Neural crest cell (in vitro differentiated cells): ENCODE measurements at regions not wholly inside any gene's neighbourhood (a gene's known extent, or its start where the extent isn't known, plus 50 kb on each side); places are given as distances from the start of the nearest gene placed in this dataset.

Source experiments
- DNase-seq: peaks from one replicate; pipeline ENCODE4 v3.0.0; 2021; ENCODE audit warnings: low read depth, mixed read lengths, low spot score
- H3K27ac Mint-ChIP-seq: one replicate; pipeline ENCODE4 v1.8.0; 2021; ENCODE audit warnings: mild to moderate bottlenecking, mixed read lengths; ENCODE audit not compliant: unreplicated experiment
- H3K27me3 Mint-ChIP-seq: 2 replicates; pipeline ENCODE4 v1.8.0; 2021; ENCODE audit warnings: low read depth, mild to moderate bottlenecking, mixed read lengths
- H3K36me3 Mint-ChIP-seq: 2 replicates; pipeline ENCODE4 v1.8.0; 2021; ENCODE audit warnings: low read depth, mild to moderate bottlenecking, mixed read lengths
- H3K4me1 Mint-ChIP-seq: 2 replicates; pipeline ENCODE4 v1.8.0; 2021; ENCODE audit warnings: mixed read lengths
- H3K4me3 Mint-ChIP-seq: one replicate; pipeline ENCODE4 v1.8.0; 2021; ENCODE audit warnings: mild to moderate bottlenecking, mixed read lengths
- H3K9me3 Mint-ChIP-seq: 2 replicates; pipeline ENCODE4 v1.8.0; 2021; ENCODE audit warnings: mixed read lengths
- TF ChIP-seq, protein P1 (sequence below): fragments of 200-600 bp; sonication (generic); conservative IDR thresholded peaks from 2 replicates; pipeline ENCODE4 v1.5.0; 2021; ENCODE audit warnings: antibody characterized with exemption, mild to moderate bottlenecking

- TF ChIP-seq, protein P1, sequence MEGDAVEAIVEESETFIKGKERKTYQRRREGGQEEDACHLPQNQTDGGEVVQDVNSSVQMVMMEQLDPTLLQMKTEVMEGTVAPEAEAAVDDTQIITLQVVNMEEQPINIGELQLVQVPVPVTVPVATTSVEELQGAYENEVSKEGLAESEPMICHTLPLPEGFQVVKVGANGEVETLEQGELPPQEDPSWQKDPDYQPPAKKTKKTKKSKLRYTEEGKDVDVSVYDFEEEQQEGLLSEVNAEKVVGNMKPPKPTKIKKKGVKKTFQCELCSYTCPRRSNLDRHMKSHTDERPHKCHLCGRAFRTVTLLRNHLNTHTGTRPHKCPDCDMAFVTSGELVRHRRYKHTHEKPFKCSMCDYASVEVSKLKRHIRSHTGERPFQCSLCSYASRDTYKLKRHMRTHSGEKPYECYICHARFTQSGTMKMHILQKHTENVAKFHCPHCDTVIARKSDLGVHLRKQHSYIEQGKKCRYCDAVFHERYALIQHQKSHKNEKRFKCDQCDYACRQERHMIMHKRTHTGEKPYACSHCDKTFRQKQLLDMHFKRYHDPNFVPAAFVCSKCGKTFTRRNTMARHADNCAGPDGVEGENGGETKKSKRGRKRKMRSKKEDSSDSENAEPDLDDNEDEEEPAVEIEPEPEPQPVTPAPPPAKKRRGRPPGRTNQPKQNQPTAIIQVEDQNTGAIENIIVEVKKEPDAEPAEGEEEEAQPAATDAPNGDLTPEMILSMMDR = no peak
- Mint-ChIP-seq H3K4me1 (no peaks in the 10 kb centered on the region), H3K4me3 (no peak overlapping the region), H3K27me3 (no peaks in the 10 kb centered on the region), H3K9me3 (no peaks in the 10 kb centered on the region), H3K27ac (no peak overlapping the region), H3K36me3 (no peaks in the 10 kb centered on the region)
- no peak for DNase-seq
Observed at GRCh38 chr5:91850031-91850430, 466.9 kb upstream of the ARRDC3 start.

- TF ChIP-seq, protein P1 = no peak
- Mint-ChIP-seq H3K4me3 (no peak overlapping the region), H3K4me1 (no peaks in the 10 kb centered on the region), H3K27me3 (no peaks in the 10 kb centered on the region), H3K36me3 (no peaks in the 10 kb centered on the region), H3K27ac (no peak overlapping the region), H3K9me3 (no peaks in the 10 kb centered on the region)
- no peak for DNase-seq
Observed at GRCh38 chr5:91849069-91849468, 466.0 kb upstream of the ARRDC3 start.

GRCh38 chr5:91848453-91848852, 465.3 kb upstream of the ARRDC3 start:
- H3K9me3 Mint-ChIP-seq = no peaks in the 10 kb centered on the region
- H3K4me3 Mint-ChIP-seq = no peak overlapping the region
- H3K4me1 Mint-ChIP-seq = no peaks in the 10 kb centered on the region
- no peak for DNase-seq
- no peak overlapping the region for H3K27ac Mint-ChIP-seq
- no peaks in the 10 kb centered on the region for H3K27me3 Mint-ChIP-seq
- TF ChIP-seq, protein P1 = no peak
- no peaks in the 10 kb centered on the region for H3K36me3 Mint-ChIP-seq

GRCh38 chr5:91841423-91841822, 458.3 kb upstream of the ARRDC3 start:
- Mint-ChIP-seq H3K9me3 (no peaks in the 10 kb centered on the region), H3K36me3 (no peaks in the 10 kb centered on the region), H3K4me1 (no peaks in the 10 kb centered on the region), H3K27me3 (no peaks in the 10 kb centered on the region), H3K27ac (no peak overlapping the region), H3K4me3 (no peak overlapping the region)
- no peak for DNase-seq
- TF ChIP-seq, protein P1 = no peak

DNA sequence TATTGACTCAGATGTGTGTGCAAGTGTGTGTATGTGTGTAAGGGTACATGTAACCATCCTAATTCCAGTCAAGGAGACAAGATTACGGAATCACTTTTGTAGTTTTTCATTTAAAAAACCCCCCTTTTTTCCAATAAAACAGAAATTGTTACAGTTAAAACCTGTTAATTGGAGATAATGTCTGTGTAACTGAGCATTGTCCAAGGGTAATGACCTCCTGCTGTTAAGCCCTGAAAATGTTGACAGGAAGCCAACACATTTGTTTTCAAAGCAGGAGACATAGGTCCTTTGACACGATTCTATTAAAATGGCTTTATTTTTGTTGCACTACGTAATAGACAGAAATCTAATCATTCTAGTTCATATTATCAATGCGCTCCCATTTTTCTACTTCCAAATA, 457.3 kb upstream of the ARRDC3 start:
- no peak for DNase-seq
- H3K36me3 Mint-ChIP-seq = no peaks in the 10 kb centered on the region
- TF ChIP-seq, protein P1 = no peak
- H3K27ac Mint-ChIP-seq = no peak overlapping the region
- H3K27me3 Mint-ChIP-seq = no peaks in the 10 kb centered on the region
- no peak overlapping the region for H3K4me3 Mint-ChIP-seq
- H3K4me1 Mint-ChIP-seq = no peaks in the 10 kb centered on the region
- H3K9me3 Mint-ChIP-seq = no peaks in the 10 kb centered on the region

GRCh38 chr5:91839721-91840120, 456.6 kb upstream of the ARRDC3 start:
- Mint-ChIP-seq H3K27ac (no peak overlapping the region), H3K27me3 (no peaks in the 10 kb centered on the region), H3K4me1 (no peaks in the 10 kb centered on the region), H3K4me3 (no peak overlapping the region), H3K36me3 (no peaks in the 10 kb centered on the region), H3K9me3 (no peaks in the 10 kb centered on the region)
- TF ChIP-seq, protein P1 = no peak
- no peak for DNase-seq
